WI38 (cell line): ENCODE measurements at regions not wholly inside any gene's neighbourhood (a gene's known extent, or its start where the extent isn't known, plus 50 kb on each side); places are given as distances from the start of the nearest gene placed in this dataset.

ENCODE experiments used
- H3K4me3 ChIP-seq: 2 replicates; pipeline ENCODE4 v1.5.1; 2011; ENCODE audit warnings: low read depth, mild to moderate bottlenecking, control low read depth, low read length
- TF ChIP-seq, protein P1 (sequence below): IDR thresholded peaks from 2 replicates; pipeline ENCODE4 v1.5.1; 2012; ENCODE audit warnings: low read depth, mild to moderate bottlenecking, control low read depth, low read length

DNA sequence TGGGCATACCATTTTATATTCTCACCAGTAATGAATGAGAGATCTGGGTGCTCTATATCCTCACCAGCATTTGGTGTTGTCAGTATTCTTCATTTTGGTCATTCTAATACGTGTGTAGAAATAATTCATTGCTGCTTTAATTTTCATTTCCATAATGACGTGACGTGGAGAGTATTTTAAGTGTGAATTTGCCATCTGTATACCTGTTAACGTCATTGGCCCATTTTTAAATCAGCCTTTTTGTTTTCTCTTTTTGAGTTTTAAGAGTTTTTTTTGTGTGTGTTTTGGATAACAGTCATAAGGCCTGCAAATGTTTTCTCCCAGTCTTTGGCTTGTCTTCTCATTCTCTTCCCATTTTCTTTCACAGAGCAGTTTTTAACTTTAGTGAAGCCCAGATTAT is 74.4 kb upstream of the SYT1 start:
- no peak overlapping the region for H3K4me3 ChIP-seq
- TF ChIP-seq, protein P1, sequence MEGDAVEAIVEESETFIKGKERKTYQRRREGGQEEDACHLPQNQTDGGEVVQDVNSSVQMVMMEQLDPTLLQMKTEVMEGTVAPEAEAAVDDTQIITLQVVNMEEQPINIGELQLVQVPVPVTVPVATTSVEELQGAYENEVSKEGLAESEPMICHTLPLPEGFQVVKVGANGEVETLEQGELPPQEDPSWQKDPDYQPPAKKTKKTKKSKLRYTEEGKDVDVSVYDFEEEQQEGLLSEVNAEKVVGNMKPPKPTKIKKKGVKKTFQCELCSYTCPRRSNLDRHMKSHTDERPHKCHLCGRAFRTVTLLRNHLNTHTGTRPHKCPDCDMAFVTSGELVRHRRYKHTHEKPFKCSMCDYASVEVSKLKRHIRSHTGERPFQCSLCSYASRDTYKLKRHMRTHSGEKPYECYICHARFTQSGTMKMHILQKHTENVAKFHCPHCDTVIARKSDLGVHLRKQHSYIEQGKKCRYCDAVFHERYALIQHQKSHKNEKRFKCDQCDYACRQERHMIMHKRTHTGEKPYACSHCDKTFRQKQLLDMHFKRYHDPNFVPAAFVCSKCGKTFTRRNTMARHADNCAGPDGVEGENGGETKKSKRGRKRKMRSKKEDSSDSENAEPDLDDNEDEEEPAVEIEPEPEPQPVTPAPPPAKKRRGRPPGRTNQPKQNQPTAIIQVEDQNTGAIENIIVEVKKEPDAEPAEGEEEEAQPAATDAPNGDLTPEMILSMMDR, result no peak

- H3K4me3 ChIP-seq, result no peak overlapping the region
- TF ChIP-seq, protein P1, result no peak
Observed at GRCh38 chr12:78792052-78792698, 72.4 kb upstream of the SYT1 start.

DNA sequence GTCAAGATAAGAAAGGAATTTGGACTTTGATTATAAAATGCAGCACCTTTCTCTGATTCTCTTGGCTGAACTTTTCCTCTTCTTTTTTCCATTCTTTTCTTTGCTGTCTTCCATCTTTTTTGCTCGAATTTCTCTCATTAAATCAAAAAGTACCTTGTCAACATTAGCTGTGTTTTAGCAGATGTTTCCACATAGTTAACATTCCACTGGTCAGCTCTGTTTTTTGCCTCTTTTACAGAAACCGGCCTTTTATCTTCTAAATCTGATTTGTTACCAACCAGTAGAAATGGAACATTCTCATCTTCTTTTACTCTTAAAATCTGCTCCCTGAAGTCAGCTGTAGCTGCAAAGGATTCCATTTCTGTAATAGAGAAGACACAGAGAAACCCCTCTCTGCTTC is 71.1 kb upstream of the SYT1 start:
- TF ChIP-seq, protein P1, result no peak
- no peak overlapping the region for H3K4me3 ChIP-seq

GRCh38 chr12:78793982-78794381 is 70.6 kb upstream of the SYT1 start:
- TF ChIP-seq, protein P1, result no peak
- H3K4me3 ChIP-seq, result no peak overlapping the region

- H3K4me3 ChIP-seq, result no peak overlapping the region
- TF ChIP-seq, protein P1, result no peak
Observed at GRCh38 chr12:78795934-78796445, 68.6 kb upstream of the SYT1 start.

DNA sequence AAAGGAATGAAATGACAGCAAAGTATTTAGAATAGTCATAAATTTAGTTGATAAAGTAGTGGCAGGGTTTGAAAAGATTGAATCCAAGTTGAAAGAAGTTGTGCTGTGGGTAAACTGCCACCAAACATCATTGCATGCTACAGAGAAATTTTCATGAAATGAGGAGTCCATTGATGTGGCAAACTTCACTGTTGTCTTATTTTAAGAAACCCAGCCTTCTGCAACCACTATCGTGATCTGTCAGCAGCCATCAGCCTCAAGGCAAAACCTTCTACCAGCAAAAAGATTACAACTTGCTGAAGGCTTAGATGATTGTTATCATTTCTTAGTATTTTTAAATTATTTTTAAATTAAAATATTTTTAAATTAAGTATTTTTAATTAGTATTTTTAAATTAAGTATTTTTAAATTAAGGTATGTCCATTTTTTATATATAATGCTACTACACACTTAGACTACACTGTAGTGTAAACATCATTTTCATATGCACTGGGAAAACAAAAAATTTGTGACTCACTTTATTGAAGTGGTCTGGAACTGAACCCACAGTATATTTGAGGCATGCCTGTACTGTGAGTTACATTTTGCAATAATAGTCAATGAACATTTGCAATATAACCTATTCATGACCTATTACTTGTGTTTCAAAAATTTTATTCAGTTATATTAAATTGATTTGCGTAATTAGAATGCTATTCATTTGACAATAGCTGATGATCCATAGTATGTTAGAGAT is 67.2 kb upstream of the SYT1 start:
- H3K4me3 ChIP-seq, result no peak overlapping the region
- TF ChIP-seq, protein P1, result no peak

DNA sequence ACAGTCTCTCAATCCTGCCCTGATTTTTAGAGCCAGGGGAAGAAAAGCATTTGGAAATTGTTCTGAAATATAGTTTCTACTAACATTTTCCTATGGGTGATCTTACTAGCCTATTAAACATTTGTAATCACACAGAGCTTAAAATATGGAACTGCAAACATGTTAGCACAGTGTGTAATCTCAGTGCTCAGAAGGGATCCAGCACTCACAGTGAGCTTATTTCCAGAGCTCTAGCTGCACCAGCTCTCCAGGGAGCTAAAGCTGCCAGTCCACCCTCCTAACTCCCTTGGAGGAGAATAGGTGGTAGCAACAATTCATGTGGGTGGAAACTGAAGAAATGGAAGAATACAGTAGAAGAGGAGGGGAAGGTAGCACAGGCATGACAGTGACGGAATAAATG is 64.9 kb upstream of the SYT1 start:
- TF ChIP-seq, protein P1, result no peak
- no peak overlapping the region for H3K4me3 ChIP-seq
